GM12878 (cell line): ENCODE measurements at regions not wholly inside any gene's neighbourhood (a gene's known extent, or its start where the extent isn't known, plus 50 kb on each side); places are given as distances from the start of the nearest gene placed in this dataset.

ENCODE experiments used
- ASH2L ChIP-seq: fragments of 300-600, 200-600 bp; sonication (generic); IDR thresholded peaks from 2 replicates; pipeline ENCODE4 v1.6.1; 2017; ENCODE audit warnings: low read depth, mild to moderate bottlenecking, borderline replicate concordance
- CTCF ChIP-seq, 3 experiments: IDR thresholded peaks in 2 of 3; conservative IDR thresholded peaks in 1 of 3; 2 replicates each; pipeline ENCODE4 v1.5.1; 2011; ENCODE audit warnings: low read depth in 3 of 3, low read length in 3 of 3, mild to moderate bottlenecking in 3 of 3, control low read depth in 2 of 3, moderate library complexity in 2 of 3, inconsistent platforms in 1 of 3, mixed read lengths in 1 of 3; ENCODE audit not compliant: control insufficient read depth in 2 of 3, insufficient read depth in 1 of 3; ENCODE audit errors: extremely low read depth in 1 of 3
- EGR1 ChIP-seq, 2 experiments: IDR thresholded peaks; 1 replicate in 1 of 2; 2 replicates in 1 of 2; pipeline ENCODE4 v1.6.1; 2011 to 2012; ENCODE audit warnings: low read depth in 2 of 2, low read length in 2 of 2, borderline replicate concordance in 1 of 2, mild to moderate bottlenecking in 1 of 2, moderate library complexity in 1 of 2
- EP300 ChIP-seq, 2 experiments: fragments of 150-350 bp in 1 of 2; IDR thresholded peaks; 2 replicates each; pipeline ENCODE4 v1.6.1; 2011 to 2012; ENCODE audit warnings: low read depth in 2 of 2, low read length in 2 of 2, borderline replicate concordance in 1 of 2, improper control_type of control experiment in 1 of 2, inconsistent platforms in 1 of 2; ENCODE audit not compliant: control insufficient read depth in 1 of 2
- JUNB ChIP-seq: IDR thresholded peaks from 2 replicates; pipeline ENCODE4 v1.6.1; 2016; ENCODE audit warnings: antibody characterized with exemption, mild to moderate bottlenecking
- PML ChIP-seq: IDR thresholded peaks from 2 replicates; pipeline ENCODE4 v1.6.1; 2012; ENCODE audit warnings: low read length, inconsistent platforms
- POLR2A ChIP-seq: IDR thresholded peaks from 2 replicates; pipeline ENCODE4 v1.6.1; 2011; ENCODE audit warnings: low read depth, mild to moderate bottlenecking, low read length
- POLR2AphosphoS5 ChIP-seq: IDR thresholded peaks from 2 replicates; pipeline ENCODE4 v1.6.1; 2011; ENCODE audit warnings: mild to moderate bottlenecking, low read length, inconsistent platforms
- SUZ12 ChIP-seq: fragments of 200-600 bp; sonication (generic); IDR thresholded peaks from one replicate; pipeline ENCODE4 v1.6.1; 2018; ENCODE audit warnings: antibody characterized with exemption, mild to moderate bottlenecking; ENCODE audit not compliant: unreplicated experiment
- ZSCAN29 ChIP-seq: fragments of 450-650 bp; IDR thresholded peaks from 2 replicates; pipeline ENCODE4 v1.6.1; 2017; ENCODE audit warnings: mild to moderate bottlenecking, moderate library complexity

- no peak for TF ChIP-seq JUNB
- TF ChIP-seq ASH2L: no peak
- no peak for TF ChIP-seq CTCF (IDR thresholded peaks at IDR 0.05 in 2 of 3, conservative IDR thresholded peaks at IDR 0.05 in 1 of 3; ENCODE audit: control insufficient read depth in 2 of 3, extremely low read depth in 1 of 3, insufficient read depth in 1 of 3, low read depth in 3 of 3, low read length in 3 of 3)
- no peak for TF ChIP-seq SUZ12
- no peak for TF ChIP-seq ZSCAN29
- no peak for TF ChIP-seq PML
- no peak for TF ChIP-seq POLR2AphosphoS5
- no peak for TF ChIP-seq EGR1 (IDR thresholded peaks at IDR 0.05; ENCODE audit: borderline replicate concordance in 1 of 2, low read depth in 2 of 2, low read length in 2 of 2)
- TF ChIP-seq EP300 (IDR thresholded peaks at IDR 0.05; ENCODE audit: borderline replicate concordance in 1 of 2, control insufficient read depth in 1 of 2, low read depth in 2 of 2, low read length in 2 of 2): no peak
- no peak for TF ChIP-seq POLR2A
Measured at GRCh38 chr18:42141439-42141838, 186.4 kb downstream of the PIK3C3 start.
